ENCODE measurements at regions not wholly inside any gene's neighbourhood (a gene's known extent, or its start where the extent isn't known, plus 50 kb on each side); places are given as distances from the start of the nearest gene placed in this dataset.
"Not testable (repeated sequence)": the region's sequence is repeated elsewhere in the genome, so short reads cannot be mapped to it uniquely, and the experiment has no call there.

GRCh38 chr5:32842813-32843530 is 131.9 kb downstream of the NPR3 start:
- DNase-seq (ENCODE audit: low read depth) = no peak

- DNase-seq (ENCODE audit: low read depth) = no peak
These were observed 132.4 kb downstream of the NPR3 start for GRCh38 chr5:32843531-32843895.

DNA sequence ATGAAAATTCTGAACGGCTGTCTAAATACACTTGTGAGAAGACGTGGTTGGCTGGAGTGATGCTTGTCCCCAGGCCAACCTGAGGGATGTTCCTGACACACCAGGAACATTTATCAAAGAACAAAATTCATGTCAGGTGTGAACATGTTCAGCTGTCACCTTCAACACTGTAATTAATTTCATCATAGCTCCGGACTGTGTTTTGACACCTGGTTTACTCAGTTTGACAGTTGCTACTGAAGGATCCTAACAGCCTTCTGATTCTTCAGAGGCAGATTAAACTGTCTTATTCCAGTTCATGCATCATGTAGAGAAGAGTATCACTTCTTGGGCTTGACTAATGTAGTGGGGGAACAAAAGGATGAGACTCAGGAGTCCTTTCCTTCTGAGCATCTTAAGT is 134.1 kb downstream of the NPR3 start:
- DNase-seq (ENCODE audit: low read depth) = no peak

DNA sequence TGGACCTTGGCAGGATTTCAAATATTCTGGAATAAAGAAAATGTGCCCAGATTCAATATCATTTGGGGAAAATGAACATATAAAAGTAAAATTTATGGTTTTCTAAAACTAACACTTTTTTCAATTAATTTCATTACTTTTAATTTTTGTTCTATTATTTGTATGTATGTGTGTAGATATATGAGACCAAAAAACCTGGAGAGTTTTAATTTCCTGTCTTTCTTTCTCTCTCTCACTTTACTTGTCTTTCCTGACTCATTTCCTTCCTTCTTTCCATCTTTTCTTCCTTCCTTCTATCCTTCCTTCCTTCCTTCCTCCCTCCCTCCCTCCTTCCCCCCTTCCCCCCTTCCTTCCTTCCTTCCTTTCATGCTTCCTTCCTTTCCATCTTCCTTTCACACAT is 137.0 kb downstream of the NPR3 start:
- no peak for DNase-seq (ENCODE audit: low read depth)

GRCh38 chr5:32848681-32849080 is 137.6 kb downstream of the NPR3 start:
- no peak for DNase-seq (ENCODE audit: low read depth)

GRCh38 chr5:32850817-32851496 is 139.8 kb downstream of the NPR3 start:
- no peak for DNase-seq (ENCODE audit: low read depth)

- DNase-seq (ENCODE audit: low read depth) = no peak
These were observed 140.5 kb downstream of the NPR3 start for GRCh38 chr5:32851559-32852173.

DNA sequence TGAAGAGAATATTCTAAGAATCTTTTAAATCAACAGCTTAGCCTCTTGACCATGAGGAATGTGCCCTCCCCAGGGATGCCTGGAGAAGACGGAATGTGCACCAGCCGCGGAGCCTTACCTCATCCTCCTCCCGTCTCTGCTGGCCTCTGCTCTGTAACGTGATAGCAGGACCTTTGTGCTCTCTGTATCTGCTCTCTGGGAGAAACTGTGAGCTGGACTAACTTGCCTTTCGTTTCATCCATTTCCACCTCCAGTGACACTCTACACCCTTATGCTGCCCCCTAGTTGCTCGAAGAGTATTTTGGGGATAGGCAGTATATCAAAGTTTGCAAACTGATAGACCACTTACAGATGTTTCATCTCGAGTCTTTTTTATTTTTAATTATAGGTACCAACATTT is 141.4 kb downstream of the NPR3 start:
- DNase-seq (ENCODE audit: low read depth) = peak; percentile 29

DNA sequence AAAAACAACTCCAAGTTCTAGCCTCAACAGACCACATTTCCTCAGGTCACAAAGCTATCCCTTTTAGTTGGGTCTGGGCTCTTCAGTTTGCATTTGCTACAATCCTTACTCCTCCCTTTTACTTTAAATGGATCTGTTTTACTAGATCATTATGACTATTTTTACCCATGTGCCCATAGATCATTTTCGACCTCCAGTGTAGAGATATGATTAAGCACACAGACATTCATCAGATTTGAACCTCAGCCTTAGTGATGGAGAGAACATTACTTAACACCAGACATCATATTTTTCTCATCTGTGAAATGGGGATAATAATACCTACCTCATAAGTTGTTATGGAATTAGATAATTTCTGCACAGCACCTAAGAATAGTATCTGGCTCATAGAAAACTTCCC is 141.9 kb downstream of the NPR3 start:
- DNase-seq (ENCODE audit: low read depth) = no peak

DNA sequence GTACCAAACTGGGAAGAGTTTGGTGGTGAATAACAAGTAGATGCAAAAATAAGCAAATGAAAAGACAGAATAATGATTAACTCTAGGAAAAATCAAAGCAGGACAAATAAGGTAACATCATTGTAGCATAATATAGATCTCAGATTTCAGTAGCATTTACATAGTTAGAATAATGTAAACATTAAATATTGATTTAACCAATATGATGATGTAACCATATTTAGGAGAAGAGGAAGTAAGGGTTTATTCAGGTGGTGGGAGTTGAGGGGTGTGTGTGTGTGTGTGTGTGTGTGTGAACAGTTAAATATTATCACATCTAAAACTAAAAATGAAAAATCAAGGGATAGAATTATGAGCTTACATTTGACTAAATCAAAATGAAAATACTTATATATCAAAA is 143.4 kb downstream of the NPR3 start:
- no peak for DNase-seq (ENCODE audit: low read depth)

DNA sequence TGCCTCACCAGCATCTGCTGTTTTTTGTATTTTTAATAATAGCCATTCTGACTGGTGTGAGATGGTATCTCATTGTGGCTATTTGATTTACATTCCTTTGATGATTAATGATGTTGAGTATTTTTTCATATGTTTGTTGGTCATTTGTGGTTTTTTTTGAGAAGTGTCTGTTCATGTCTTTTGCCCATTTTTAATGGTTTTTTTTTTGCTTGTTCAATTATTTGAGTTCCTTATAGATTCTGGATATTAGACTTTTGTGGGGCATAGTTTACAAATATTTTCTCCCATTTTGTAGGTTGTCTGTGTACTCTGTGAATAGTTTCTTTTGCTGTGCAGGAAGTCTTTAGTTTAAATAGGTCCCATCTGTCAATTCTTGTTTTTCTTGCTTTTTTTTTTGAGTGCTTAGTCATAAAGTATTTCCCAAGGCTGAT is 148.1 kb downstream of the NPR3 start:
- DNase-seq (ENCODE audit: low read depth) = no peak

- DNase-seq (ENCODE audit: low read depth) = no peak
These were observed 154.4 kb downstream of the NPR3 start for GRCh38 chr5:32865475-32865874.

DNA sequence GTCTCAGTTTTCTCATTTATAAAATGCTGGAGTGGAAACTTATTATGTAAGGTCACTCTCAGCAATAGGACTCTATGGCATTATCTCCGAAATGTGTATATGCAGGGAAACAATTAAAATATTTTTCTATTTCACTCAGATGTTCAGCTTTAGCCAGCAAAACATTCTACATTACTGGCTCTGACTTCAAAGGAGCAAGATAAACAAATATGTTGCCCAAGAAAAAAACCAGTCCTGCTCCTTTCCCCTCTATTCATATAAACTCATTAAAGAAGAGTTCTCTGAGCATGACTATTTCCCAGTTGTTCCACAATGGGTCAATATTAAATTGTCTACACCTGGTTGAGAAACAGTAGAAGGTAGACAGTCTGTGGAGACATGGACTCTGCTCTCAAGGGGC is 155.0 kb downstream of the NPR3 start:
- DNase-seq (ENCODE audit: low read depth) = no peak

DNA sequence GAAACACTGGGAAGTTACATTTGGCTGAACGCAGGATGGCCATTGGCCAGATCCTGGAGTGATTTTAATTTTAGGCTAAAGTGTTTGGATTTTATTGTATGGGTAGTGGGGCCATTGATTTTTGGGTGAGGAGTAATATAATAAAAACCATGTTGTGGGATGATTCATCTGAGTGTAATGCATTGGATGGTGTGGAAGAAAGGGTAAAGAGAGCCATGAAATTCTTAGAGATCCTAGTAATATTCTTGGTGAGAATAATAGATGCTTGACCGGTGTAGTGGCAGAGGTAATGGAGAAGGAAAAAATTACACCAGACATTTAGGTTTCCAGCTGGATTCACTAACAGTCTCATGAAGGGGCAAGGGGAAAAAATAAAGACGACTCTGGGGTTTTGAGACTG is 158.1 kb downstream of the NPR3 start:
- DNase-seq (ENCODE audit: low read depth) = no peak

GRCh38 chr5:32876791-32877190 is 165.7 kb downstream of the NPR3 start:
- DNase-seq (ENCODE audit: low read depth) = no peak

DNA sequence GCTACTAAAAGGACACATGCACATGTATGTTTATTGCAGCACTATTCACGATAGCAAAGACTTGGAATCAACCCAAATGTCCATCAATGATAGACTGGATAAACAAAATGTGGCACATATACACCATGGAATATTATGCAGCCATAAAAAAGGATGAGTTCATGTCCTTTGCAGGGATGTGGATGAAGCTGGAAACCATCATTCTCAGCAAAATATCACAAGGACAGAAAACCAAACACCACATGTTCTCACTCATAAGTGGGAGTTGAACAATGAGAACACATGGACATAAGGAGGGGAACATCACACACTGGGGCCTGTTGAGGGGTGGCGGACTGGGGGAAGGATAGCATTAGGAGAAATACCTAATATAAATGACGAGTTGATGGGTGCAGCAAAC is 168.2 kb downstream of the NPR3 start:
- DNase-seq (ENCODE audit: low read depth) = not testable (repeated sequence)

DNA sequence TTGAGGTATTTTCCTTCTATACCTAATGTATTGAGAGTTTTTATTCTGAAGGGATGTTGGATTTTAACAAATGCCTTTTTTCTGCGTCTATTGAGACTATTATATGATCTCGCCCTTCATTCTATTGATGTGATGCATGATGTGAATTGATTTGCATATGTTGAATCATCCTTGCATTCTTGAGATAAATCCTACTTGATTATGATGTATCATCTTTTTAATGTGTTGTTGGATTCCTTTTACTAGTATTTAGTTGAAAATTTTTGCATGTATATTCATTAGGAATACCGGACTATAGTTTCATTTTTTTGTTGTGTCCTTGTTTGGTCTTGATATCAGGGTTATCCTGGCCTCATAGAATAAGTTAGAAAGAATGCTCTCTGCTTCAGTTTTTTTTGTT is 169.7 kb downstream of the NPR3 start:
- DNase-seq (ENCODE audit: low read depth) = no peak

DNA sequence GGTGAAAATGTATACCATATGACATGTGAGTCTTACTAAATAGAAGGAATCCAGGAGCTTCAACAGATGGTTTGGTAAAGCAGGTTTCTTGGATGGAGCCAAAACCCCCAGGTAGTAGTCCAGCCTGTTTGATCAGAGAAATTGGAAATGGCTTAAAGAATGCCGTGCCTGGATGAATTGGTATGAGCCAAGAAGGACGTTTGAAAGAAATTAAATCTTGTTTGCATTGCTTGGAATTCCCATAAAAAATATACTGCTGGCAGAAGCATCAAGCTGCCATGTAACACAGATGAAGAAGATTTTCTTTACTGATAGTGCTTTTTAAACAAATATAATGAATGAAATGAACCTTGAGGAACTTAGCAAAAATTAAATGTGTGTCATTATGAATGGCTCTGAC is 176.3 kb downstream of the NPR3 start:
- DNase-seq (ENCODE audit: low read depth) = no peak

DNA sequence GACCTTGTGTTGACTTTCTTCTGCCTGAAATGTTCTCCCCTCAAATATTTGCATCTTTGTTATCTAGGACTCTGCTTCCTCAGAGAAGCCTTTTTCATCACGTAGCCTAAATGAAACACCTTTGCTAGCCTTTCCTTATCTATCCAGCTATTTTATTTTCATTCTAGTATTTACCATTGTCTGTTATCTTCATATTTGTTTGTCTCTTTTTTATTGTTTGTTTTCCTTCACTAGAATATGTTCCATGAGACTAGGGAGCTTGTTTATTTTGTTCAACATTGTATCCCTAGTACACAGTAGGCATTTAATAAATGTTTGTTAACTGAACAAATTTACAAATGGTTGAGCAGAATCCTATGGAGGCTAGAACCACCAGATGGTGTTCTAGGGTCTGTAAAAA is 178.0 kb downstream of the NPR3 start:
- no peak for DNase-seq (ENCODE audit: low read depth)

- DNase-seq (ENCODE audit: low read depth) = no peak
These were observed 192.5 kb downstream of the NPR3 start for GRCh38 chr5:32903613-32904012.

DNA sequence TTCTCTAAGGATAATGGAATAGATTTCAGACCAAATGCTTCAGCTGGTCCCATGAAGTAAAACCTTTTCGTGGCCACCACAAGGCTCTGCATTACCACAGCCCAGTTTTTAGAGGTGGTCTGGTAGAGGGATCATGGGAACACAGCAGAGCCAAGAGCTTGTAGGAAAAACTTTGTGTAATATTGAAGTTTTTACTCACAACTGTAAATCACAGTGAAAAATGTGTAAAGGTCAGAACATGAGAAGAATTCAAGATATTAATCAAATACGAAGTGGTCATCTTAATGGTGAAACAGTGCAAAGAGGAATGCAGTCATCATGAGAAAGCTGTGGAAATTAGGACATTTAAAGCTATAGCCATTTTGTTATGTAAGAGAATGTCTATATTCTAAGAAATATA is 197.5 kb downstream of the NPR3 start:
- DNase-seq (ENCODE audit: low read depth) = no peak

- no peak for DNase-seq (ENCODE audit: low read depth)
These were observed 198.1 kb downstream of the NPR3 start for GRCh38 chr5:32909207-32909606.

DNA sequence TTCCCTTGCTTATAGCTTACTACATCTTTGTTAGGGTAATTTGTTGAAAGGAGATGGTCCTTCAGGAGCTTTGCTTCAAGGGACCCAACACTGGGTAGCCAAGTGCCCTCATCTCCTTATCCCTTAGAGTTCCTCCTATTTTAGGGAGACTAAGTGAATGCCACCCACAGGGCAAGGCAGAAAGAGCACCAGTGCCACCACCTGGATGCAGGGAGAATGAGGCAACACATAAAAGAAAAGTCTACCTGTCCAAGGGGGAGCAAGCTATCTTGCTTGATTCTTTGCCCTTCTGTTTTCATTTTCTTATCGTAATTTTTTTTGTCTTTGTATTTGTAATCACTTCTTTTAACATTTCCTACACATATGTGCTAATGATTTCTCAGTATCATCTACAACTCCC is 205.5 kb downstream of the NPR3 start:
- peak; percentile 1 for DNase-seq (ENCODE audit: low read depth)
